ENCODE measurements at regions not wholly inside any gene's neighbourhood (a gene's known extent, or its start where the extent isn't known, plus 50 kb on each side); places are given as distances from the start of the nearest gene placed in this dataset.

- Histone ChIP-seq H3K14ac (replicated peaks; ENCODE audit: low read depth, low read length) (no peak overlapping the region), H2BK5ac (ENCODE audit: low read depth, low read length, poor library complexity, severe bottlenecking) (no peak overlapping the region), H2BK20ac (ENCODE audit: low read depth, low read length) (no peak overlapping the region), H2AFZ (replicated peaks; ENCODE audit: low read length, poor library complexity) (no peak overlapping the region), H3K4me2 (ENCODE audit: low read depth, low read length) (no peak overlapping the region), H2BK120ac (ENCODE audit: low read depth, low read length) (no peak overlapping the region), H2BK15ac (ENCODE audit: low read depth, low read length) (no peak overlapping the region), H3K4me3 (ENCODE audit: insufficient read depth, low read depth, low read length) (no peak overlapping the region), H3K4ac (ENCODE audit: low read depth, low read length) (no peak overlapping the region), H3K4me1 (ENCODE audit: control insufficient read depth, insufficient read depth, low read length) (no peaks in the 10 kb centered on the region), H4K20me1 (ENCODE audit: insufficient read depth, low read length) (no peaks in the 10 kb centered on the region), H3K27ac (ENCODE audit: insufficient read depth, low read length) (no peak overlapping the region), H2AK5ac (ENCODE audit: low read depth, low read length) (no peak overlapping the region), H3K9ac (ENCODE audit: low read depth, low read length) (no peak overlapping the region), H3K23ac (ENCODE audit: low read depth, low read length) (no peak overlapping the region), H3K36me3 (ENCODE audit: control insufficient read depth, insufficient read depth, low read length) (no peaks in the 10 kb centered on the region), H3K9me1 (ENCODE audit: insufficient read depth, low read length) (no peaks in the 10 kb centered on the region), H4K5ac (ENCODE audit: low read depth, low read length) (no peak overlapping the region), H2AK9ac (replicated peaks; ENCODE audit: low read depth, low read length, poor library complexity) (no peak overlapping the region), H3K56ac (ENCODE audit: extremely low read depth, insufficient read depth, low read length) (no peak overlapping the region), H3K79me1 (ENCODE audit: low read depth in 1 of 2, low read length in 2 of 2) (no peaks in the 10 kb centered on the region), H3K18ac (ENCODE audit: low read depth, low read length) (no peak overlapping the region), H3K9me3 (ENCODE audit: control insufficient read depth, insufficient read depth, low read length) (peaks cover 6% of the 10 kb centered on the region), H4K8ac (ENCODE audit: low read depth in 2 of 2, low read length in 2 of 2) (no peak overlapping the region), H3K27me3 (ENCODE audit: control insufficient read depth, insufficient read depth, low read length) (no peaks in the 10 kb centered on the region), H4K91ac (ENCODE audit: insufficient read depth, low read depth, low read length) (no peak overlapping the region)
- in situ Hi-C loops (cut with MboI; ENCODE audit: low sequenced_read_pairs) (no loop called here), dilution Hi-C loops (cut with HindIII; ENCODE audit: low sequenced_read_pairs, unreplicated experiment) (no loop called here), intact Hi-C loops (cut with micrococcal nuclease) (no loop called here)
- BruUV-seq (replicated peaks), result no TSS peak
- no peak for ATAC-seq (ENCODE audit: low read depth)
- no CpG with 5 or more reads among the region's 1 CpG for WGBS, 2 experiments (ENCODE audit: extremely low coverage in 2 of 2, insufficient read length in 1 of 2)
- CTCF ChIA-PET, result no interaction called here
- DNase-seq, result no peak
- POLR2A ChIA-PET (ENCODE audit: unreplicated experiment), result no interaction called here
- TF ChIP-seq MAFK (IDR thresholded peaks at IDR 0.05; ENCODE audit: low read depth, low read length), result no peak
- TF ChIP-seq NFE2L2 (IDR thresholded peaks at IDR 0.05; ENCODE audit: low read depth, low read length), result no peak
- TF ChIP-seq, protein P1, sequence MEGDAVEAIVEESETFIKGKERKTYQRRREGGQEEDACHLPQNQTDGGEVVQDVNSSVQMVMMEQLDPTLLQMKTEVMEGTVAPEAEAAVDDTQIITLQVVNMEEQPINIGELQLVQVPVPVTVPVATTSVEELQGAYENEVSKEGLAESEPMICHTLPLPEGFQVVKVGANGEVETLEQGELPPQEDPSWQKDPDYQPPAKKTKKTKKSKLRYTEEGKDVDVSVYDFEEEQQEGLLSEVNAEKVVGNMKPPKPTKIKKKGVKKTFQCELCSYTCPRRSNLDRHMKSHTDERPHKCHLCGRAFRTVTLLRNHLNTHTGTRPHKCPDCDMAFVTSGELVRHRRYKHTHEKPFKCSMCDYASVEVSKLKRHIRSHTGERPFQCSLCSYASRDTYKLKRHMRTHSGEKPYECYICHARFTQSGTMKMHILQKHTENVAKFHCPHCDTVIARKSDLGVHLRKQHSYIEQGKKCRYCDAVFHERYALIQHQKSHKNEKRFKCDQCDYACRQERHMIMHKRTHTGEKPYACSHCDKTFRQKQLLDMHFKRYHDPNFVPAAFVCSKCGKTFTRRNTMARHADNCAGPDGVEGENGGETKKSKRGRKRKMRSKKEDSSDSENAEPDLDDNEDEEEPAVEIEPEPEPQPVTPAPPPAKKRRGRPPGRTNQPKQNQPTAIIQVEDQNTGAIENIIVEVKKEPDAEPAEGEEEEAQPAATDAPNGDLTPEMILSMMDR (conservative IDR thresholded peaks at IDR 0.05; ENCODE audit: low read depth, low read length), result no peak
- TF ChIP-seq FOS (IDR thresholded peaks at IDR 0.05; ENCODE audit: low read depth, low read length), result no peak
- TF ChIP-seq MXI1 (IDR thresholded peaks at IDR 0.05; ENCODE audit: borderline replicate concordance, low read depth, low read length), result no peak
- no peak for TF ChIP-seq RCOR1 (IDR thresholded peaks at IDR 0.05; ENCODE audit: insufficient replicate concordance, low read length)
- TF ChIP-seq MAZ (IDR thresholded peaks at IDR 0.05; ENCODE audit: borderline replicate concordance, low read depth, low read length), result no peak
- no peak for TF ChIP-seq RAD21 (IDR thresholded peaks at IDR 0.05; ENCODE audit: low read length)
- no peak for TF ChIP-seq CEBPB (IDR thresholded peaks at IDR 0.05; ENCODE audit: low read depth, low read length)
- no peak for TF ChIP-seq BHLHE40 (IDR thresholded peaks at IDR 0.05; ENCODE audit: low read depth, low read length)
- no peak for TF ChIP-seq ELK1 (IDR thresholded peaks at IDR 0.05; ENCODE audit: borderline replicate concordance, low read depth, low read length)
- TF ChIP-seq POLR2A (IDR thresholded peaks at IDR 0.05; ENCODE audit: low read depth, low read length), result no peak
- TF ChIP-seq CHD1 (IDR thresholded peaks at IDR 0.05; ENCODE audit: low read depth, low read length), result no peak
- no peak for TF ChIP-seq RFX5 (IDR thresholded peaks at IDR 0.05; ENCODE audit: low read depth, low read length)
- TF ChIP-seq SMC3 (IDR thresholded peaks at IDR 0.05; ENCODE audit: low read depth, low read length), result no peak
Observed at GRCh38 chr7:118843456-118843855, 619.0 kb downstream of the ANKRD7 start.

All from IMR-90 (cell line).